ENCODE measurements at regions not wholly inside any gene's neighbourhood (a gene's known extent, or its start where the extent isn't known, plus 50 kb on each side); places are given as distances from the start of the nearest gene placed in this dataset.

DNA sequence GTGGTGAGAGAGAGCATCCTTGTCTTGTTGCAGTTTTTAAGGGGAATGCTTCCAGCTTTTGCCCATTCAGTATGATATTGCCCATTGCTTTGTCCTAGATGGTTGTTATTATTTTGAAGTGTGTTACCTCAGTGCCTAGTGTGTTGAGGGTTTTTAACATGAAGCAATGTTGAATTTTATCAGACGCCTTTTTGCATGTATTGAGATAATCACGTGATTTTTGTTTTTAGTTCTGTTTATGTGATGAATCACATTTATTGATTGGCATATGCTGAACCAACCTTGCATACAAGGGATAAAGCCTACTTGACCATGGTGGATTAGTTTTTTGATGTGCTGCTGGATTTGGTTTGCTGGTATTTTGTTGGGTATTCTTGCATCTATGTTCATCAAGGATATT lies 302.3 kb upstream of the G2E3 start:
- no peaks in the 10 kb centered on the region for H3K36me3 ChIP-seq (ENCODE audit: insufficient read depth, insufficient read length, low read length)
- TF ChIP-seq YY1 (IDR thresholded peaks at IDR 0.05; ENCODE audit: insufficient read depth, insufficient read length) (no peak), SUZ12 (IDR thresholded peaks at IDR 0.05; ENCODE audit: extremely low read depth, insufficient read depth, insufficient read length) (no peak), ZNF274 (IDR thresholded peaks at IDR 0.05; ENCODE audit: low read depth, low read length) (no peak)
- H3K27me3 ChIP-seq (ENCODE audit: insufficient read depth, insufficient read length), result no peaks in the 10 kb centered on the region
- H3K9ac ChIP-seq (ENCODE audit: insufficient read length, low read depth), result no peak overlapping the region
- H3K9me3 ChIP-seq (ENCODE audit: insufficient read depth, low read length), result no peaks in the 10 kb centered on the region
- no peak for DNase-seq (ENCODE audit: low read depth, low spot score)
- peaks cover 2% of the 10 kb centered on the region for H3K4me1 ChIP-seq (ENCODE audit: insufficient read depth, insufficient read length)
- H3K4me3 ChIP-seq (ENCODE audit: insufficient read length, low read depth), result no peak overlapping the region

DNA sequence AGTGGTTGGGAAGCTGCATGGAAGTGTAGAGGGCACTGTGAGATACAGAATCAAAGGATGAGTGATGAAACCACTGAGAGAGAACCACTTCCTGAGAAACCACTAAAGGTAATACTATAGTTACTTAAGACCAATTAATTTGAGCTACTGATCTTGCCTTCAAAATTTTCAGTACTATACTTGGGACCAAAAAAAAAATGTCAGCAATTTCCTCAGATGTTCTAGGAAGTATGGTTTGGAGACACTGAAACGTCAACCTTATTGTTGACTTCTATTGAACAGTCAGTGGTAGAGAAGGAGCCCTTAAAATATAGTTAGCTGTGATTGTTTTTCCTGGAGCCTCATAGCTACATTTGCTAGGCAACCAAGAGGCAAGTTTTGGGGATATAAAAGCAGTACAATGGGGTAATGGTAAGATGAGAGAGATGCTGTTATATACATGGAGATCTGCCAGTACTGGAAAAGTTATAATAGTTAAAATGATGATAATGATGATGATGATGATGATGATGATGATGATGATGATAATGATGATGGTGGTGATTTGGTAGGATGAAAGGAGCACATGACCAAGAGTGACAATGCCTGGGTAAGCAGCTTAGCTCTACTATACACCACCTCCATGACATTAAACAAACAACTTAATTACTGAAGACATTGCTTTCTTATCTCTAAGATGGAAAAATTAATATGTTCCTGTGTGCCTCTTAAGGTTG lies 300.9 kb upstream of the G2E3 start:
- Histone ChIP-seq H3K4me1 (ENCODE audit: insufficient read depth, insufficient read length) (peaks cover 2% of the 10 kb centered on the region), H3K9ac (ENCODE audit: insufficient read length, low read depth) (no peak overlapping the region), H3K27me3 (ENCODE audit: insufficient read depth, insufficient read length) (no peaks in the 10 kb centered on the region), H3K4me3 (ENCODE audit: insufficient read length, low read depth) (no peak overlapping the region), H3K36me3 (ENCODE audit: insufficient read depth, insufficient read length, low read length) (no peaks in the 10 kb centered on the region), H3K9me3 (ENCODE audit: insufficient read depth, low read length) (no peaks in the 10 kb centered on the region)
- DNase-seq (ENCODE audit: low read depth, low spot score), result no peak
- no peak for TF ChIP-seq ZNF274 (IDR thresholded peaks at IDR 0.05; ENCODE audit: low read depth, low read length)

DNA sequence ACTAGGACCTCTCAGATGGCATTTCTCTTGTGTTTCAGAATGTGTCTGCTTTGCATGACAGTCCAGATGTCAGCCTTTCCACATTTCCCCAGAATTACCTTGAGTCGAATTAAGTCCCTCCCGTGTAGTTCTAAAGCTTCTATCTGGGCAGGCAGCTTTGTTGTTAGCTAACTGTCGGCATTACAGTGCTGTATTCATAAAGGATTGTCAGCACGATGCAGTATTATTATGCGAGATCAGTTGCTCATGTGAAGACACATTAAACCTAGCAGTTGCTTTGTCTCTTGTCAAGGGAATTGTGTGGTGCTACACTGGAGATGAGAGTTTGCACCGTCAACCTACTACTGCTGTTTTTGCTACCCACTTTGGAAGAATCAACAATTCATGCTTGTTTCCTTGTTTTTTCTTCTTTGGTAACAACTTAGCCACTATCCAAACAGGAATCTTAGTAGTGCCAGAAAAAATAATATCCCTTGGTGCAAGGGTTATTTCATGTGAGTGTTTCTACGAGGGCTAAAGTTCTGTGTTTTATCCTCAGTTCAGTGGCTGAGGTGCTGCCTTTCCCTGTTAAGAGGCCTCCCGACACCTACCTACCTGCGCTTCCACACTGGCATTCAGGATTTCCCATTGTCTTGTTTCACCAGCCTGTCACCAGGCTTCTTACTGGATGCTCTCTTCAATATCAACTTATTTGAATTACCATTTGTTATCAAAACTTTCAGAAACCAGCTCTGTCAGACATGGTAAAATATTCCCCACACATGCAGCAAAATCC lies 297.9 kb upstream of the G2E3 start:
- no peaks in the 10 kb centered on the region for H3K36me3 ChIP-seq (ENCODE audit: insufficient read depth, insufficient read length, low read length)
- no peak overlapping the region for H3K9ac ChIP-seq (ENCODE audit: insufficient read length, low read depth)
- H3K9me3 ChIP-seq (ENCODE audit: insufficient read depth, low read length), result no peaks in the 10 kb centered on the region
- H3K4me1 ChIP-seq (ENCODE audit: insufficient read depth, insufficient read length), result peaks cover 2% of the 10 kb centered on the region
- no peak for DNase-seq (ENCODE audit: low read depth, low spot score)
- no peak overlapping the region for H3K4me3 ChIP-seq (ENCODE audit: insufficient read length, low read depth)
- H3K27me3 ChIP-seq (ENCODE audit: insufficient read depth, insufficient read length), result no peaks in the 10 kb centered on the region
- TF ChIP-seq ZNF274 (IDR thresholded peaks at IDR 0.05; ENCODE audit: low read depth, low read length) (no peak), SUZ12 (IDR thresholded peaks at IDR 0.05; ENCODE audit: extremely low read depth, insufficient read depth, insufficient read length) (no peak), YY1 (IDR thresholded peaks at IDR 0.05; ENCODE audit: insufficient read depth, insufficient read length) (no peak)

DNA sequence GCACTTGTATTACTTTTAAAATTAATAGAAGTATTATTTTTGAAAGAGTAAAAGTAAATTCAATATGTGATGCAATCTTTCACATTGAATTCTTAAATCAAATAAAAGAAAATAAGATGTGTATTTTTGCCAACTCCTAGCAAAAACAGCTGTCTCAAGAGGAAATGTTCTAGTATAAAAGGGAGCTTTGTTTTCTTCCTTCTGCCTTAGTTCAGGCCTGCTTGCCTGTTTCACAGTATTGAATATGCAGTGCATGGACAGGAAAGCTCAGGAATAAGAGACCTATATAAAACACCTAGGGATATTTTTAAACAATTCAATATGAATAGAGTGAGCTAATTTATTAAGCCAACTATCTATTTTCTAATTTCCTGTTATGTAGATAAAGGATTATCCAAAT lies 294.8 kb upstream of the G2E3 start:
- Histone ChIP-seq H3K9ac (ENCODE audit: insufficient read length, low read depth) (no peak overlapping the region), H3K4me3 (ENCODE audit: insufficient read length, low read depth) (no peak overlapping the region), H3K36me3 (ENCODE audit: insufficient read depth, insufficient read length, low read length) (no peaks in the 10 kb centered on the region), H3K9me3 (ENCODE audit: insufficient read depth, low read length) (no peaks in the 10 kb centered on the region), H3K27me3 (ENCODE audit: insufficient read depth, insufficient read length) (no peaks in the 10 kb centered on the region), H3K4me1 (ENCODE audit: insufficient read depth, insufficient read length) (peaks cover 2% of the 10 kb centered on the region)
- TF ChIP-seq SUZ12 (IDR thresholded peaks at IDR 0.05; ENCODE audit: extremely low read depth, insufficient read depth, insufficient read length) (no peak), YY1 (IDR thresholded peaks at IDR 0.05; ENCODE audit: insufficient read depth, insufficient read length) (no peak), ZNF274 (IDR thresholded peaks at IDR 0.05; ENCODE audit: low read depth, low read length) (no peak)
- no peak for DNase-seq (ENCODE audit: low read depth, low spot score)

DNA sequence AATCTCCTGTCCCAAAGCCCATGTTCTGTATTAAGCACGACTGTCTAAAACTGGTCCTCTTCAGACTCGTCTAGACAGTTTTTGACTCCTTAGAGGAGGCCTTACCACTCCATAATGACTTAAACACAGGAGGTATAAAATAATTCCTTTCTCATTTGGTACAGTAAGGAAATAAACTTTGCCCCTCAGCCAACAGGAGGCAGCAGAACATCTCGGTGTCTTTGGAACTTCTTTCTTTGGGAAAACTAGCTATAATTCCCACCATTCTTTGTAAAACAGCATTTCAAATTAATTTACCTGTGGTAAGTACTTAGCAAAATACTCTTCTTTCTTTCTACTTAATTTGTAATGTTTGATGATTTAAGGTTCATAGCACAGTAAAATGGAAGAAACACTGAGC lies 292.7 kb upstream of the G2E3 start:
- Histone ChIP-seq H3K4me1 (ENCODE audit: insufficient read depth, insufficient read length) (no peaks in the 10 kb centered on the region), H3K9ac (ENCODE audit: insufficient read length, low read depth) (no peak overlapping the region), H3K27me3 (ENCODE audit: insufficient read depth, insufficient read length) (peaks cover 3% of the 10 kb centered on the region), H3K9me3 (ENCODE audit: insufficient read depth, low read length) (no peaks in the 10 kb centered on the region), H3K36me3 (ENCODE audit: insufficient read depth, insufficient read length, low read length) (no peaks in the 10 kb centered on the region), H3K4me3 (ENCODE audit: insufficient read length, low read depth) (no peak overlapping the region)
- DNase-seq (ENCODE audit: low read depth, low spot score), result no peak
- no peak for TF ChIP-seq SUZ12 (IDR thresholded peaks at IDR 0.05; ENCODE audit: extremely low read depth, insufficient read depth, insufficient read length)
- no peak for TF ChIP-seq ZNF274 (IDR thresholded peaks at IDR 0.05; ENCODE audit: low read depth, low read length)
- no peak for TF ChIP-seq YY1 (IDR thresholded peaks at IDR 0.05; ENCODE audit: insufficient read depth, insufficient read length)

DNA sequence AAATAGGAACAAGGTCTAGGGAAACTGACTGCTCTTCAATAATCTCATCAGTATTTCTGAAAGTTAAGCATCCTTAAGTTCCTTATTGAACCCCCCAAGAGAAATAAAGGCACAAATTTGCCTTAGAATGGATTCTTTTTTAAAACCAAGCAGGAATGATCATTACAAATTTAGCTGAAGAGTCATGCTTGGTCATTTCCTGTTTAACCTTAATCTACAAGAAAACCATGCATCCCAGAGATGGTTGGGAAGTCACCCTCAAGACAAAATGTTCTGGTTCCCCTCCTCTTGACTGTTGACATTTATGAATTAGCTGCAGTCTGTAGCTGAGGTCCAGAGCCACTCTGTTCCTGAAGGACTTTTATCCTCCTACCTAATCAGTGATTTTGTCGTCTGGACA lies 291.8 kb upstream of the G2E3 start:
- no peak for DNase-seq (ENCODE audit: low read depth, low spot score)
- H3K4me3 ChIP-seq (ENCODE audit: insufficient read length, low read depth), result no peak overlapping the region
- no peaks in the 10 kb centered on the region for H3K36me3 ChIP-seq (ENCODE audit: insufficient read depth, insufficient read length, low read length)
- H3K4me1 ChIP-seq (ENCODE audit: insufficient read depth, insufficient read length), result no peaks in the 10 kb centered on the region
- peaks cover 3% of the 10 kb centered on the region for H3K27me3 ChIP-seq (ENCODE audit: insufficient read depth, insufficient read length)
- TF ChIP-seq YY1 (IDR thresholded peaks at IDR 0.05; ENCODE audit: insufficient read depth, insufficient read length) (no peak), ZNF274 (IDR thresholded peaks at IDR 0.05; ENCODE audit: low read depth, low read length) (no peak), SUZ12 (IDR thresholded peaks at IDR 0.05; ENCODE audit: extremely low read depth, insufficient read depth, insufficient read length) (no peak)
- H3K9ac ChIP-seq (ENCODE audit: insufficient read length, low read depth), result no peak overlapping the region
- H3K9me3 ChIP-seq (ENCODE audit: insufficient read depth, low read length), result no peaks in the 10 kb centered on the region

Measured in NT2/D1 (cell line).